WTC11 (cell line): ENCODE measurements at regions not wholly inside any gene's neighbourhood (a gene's known extent, or its start where the extent isn't known, plus 50 kb on each side); places are given as distances from the start of the nearest gene placed in this dataset.

Source experiments
- ATAC-seq: fragments of 200-7000 bp; cut with Tn5 transposase; 2 replicates; pipeline ENCODE4 v1.10.0; 2021; ENCODE audit warnings: mild to moderate bottlenecking, moderate library complexity
- CTCF ChIA-PET: fragments of 300-600 bp; sonication (Branson Sonifier 250); formaldehyde crosslinking; loops from one replicate; lab custom pipeline; 2021; ENCODE audit warnings: antibody characterized with exemption; lab: Charles Lee
- POLR2A ChIA-PET: fragments of 350-600 bp; sonication (Branson Sonifier 250); formaldehyde crosslinking; loops from one replicate; lab custom pipeline; 2021; ENCODE audit warnings: antibody characterized with exemption; lab: Charles Lee
- DNase-seq: peaks from one replicate; pipeline ENCODE4 v3.0.0; 2021; ENCODE audit warnings: low spot score
- H3K27ac Mint-ChIP-seq: 2 replicates; pipeline ENCODE4 v1.8.0; 2021; ENCODE audit warnings: mixed read lengths
- H3K27me3 Mint-ChIP-seq: 2 replicates; pipeline ENCODE4 v1.8.0; 2021; ENCODE audit warnings: low read depth, mild to moderate bottlenecking, moderate library complexity, mixed read lengths
- H3K36me3 Mint-ChIP-seq: 2 replicates; pipeline ENCODE4 v1.8.0; 2021; ENCODE audit warnings: mixed read lengths
- H3K4me1 Mint-ChIP-seq: 2 replicates; pipeline ENCODE4 v1.8.0; 2022; ENCODE audit warnings: mixed read lengths
- H3K4me3 Mint-ChIP-seq: 2 replicates; pipeline ENCODE4 v1.8.0; 2021; ENCODE audit warnings: mild to moderate bottlenecking, moderate library complexity, mixed read lengths
- H3K9me3 Mint-ChIP-seq: 2 replicates; pipeline ENCODE4 v1.8.0; 2021; ENCODE audit warnings: mixed read lengths
- AR ChIP-seq: fragments of 250-450 bp; sonication (Bioruptor Pico); IDR thresholded peaks from 2 replicates; pipeline ENCODE4 v1.9.0; 2021; ENCODE audit warnings: mild to moderate bottlenecking
- ATF2 ChIP-seq: sonication (generic); formaldehyde crosslinking; IDR thresholded peaks from 2 replicates; pipeline ENCODE4 v1.8.1; 2022; ENCODE audit warnings: low read depth, missing genetic modification reagents, borderline replicate concordance
- ATF3 ChIP-seq: sonication (generic); formaldehyde crosslinking; conservative IDR thresholded peaks from 2 replicates; pipeline ENCODE4 v1.8.1; 2022; ENCODE audit warnings: mild to moderate bottlenecking, missing genetic modification reagents
- FOXJ3 ChIP-seq: sonication (generic); formaldehyde crosslinking; IDR thresholded peaks from 2 replicates; pipeline ENCODE4 v1.9.0; 2021; ENCODE audit warnings: missing genetic modification reagents, mild to moderate bottlenecking, borderline replicate concordance
- FOXK1 ChIP-seq: sonication (generic); formaldehyde crosslinking; IDR thresholded peaks from 2 replicates; pipeline ENCODE4 v1.8.0; 2022; ENCODE audit warnings: mild to moderate bottlenecking, moderate library complexity, missing genetic modification reagents
- GTF2I ChIP-seq: fragments of 250-450 bp; sonication (Bioruptor Pico); conservative IDR thresholded peaks from 2 replicates; pipeline ENCODE4 v1.4.0; 2021; ENCODE audit warnings: mild to moderate bottlenecking
- IRF1 ChIP-seq: sonication (generic); formaldehyde crosslinking; IDR thresholded peaks from 2 replicates; pipeline ENCODE4 v1.8.0; 2023; ENCODE audit warnings: missing genetic modification reagents
- MXD4 ChIP-seq: fragments of 250-450 bp; sonication (Bioruptor Pico); IDR thresholded peaks from 2 replicates; pipeline ENCODE4 v1.8.0; 2021; ENCODE audit warnings: mild to moderate bottlenecking, moderate library complexity, borderline replicate concordance
- MYBL2 ChIP-seq: sonication (generic); formaldehyde crosslinking; IDR thresholded peaks from 2 replicates; pipeline ENCODE4 v1.8.1; 2023; ENCODE audit warnings: mild to moderate bottlenecking, moderate library complexity, missing genetic modification reagents
- NFYB ChIP-seq: sonication (generic); formaldehyde crosslinking; conservative IDR thresholded peaks from 2 replicates; pipeline ENCODE4 v1.8.0; 2022; ENCODE audit warnings: low read depth, missing genetic modification reagents
- NR1H2 ChIP-seq: sonication (generic); formaldehyde crosslinking; IDR thresholded peaks from 2 replicates; pipeline ENCODE4 v1.9.0; 2021; ENCODE audit warnings: mild to moderate bottlenecking, moderate library complexity, missing genetic modification reagents
- NR2C2 ChIP-seq: sonication (generic); formaldehyde crosslinking; IDR thresholded peaks from 2 replicates; pipeline ENCODE4 v1.8.0; 2022; ENCODE audit warnings: mild to moderate bottlenecking, missing genetic modification reagents
- NR3C1 ChIP-seq: sonication (generic); formaldehyde crosslinking; conservative IDR thresholded peaks from 2 replicates; pipeline ENCODE4 v1.8.1; 2023; ENCODE audit warnings: low read depth, mild to moderate bottlenecking, missing genetic modification reagents
- PREB ChIP-seq: sonication (generic); formaldehyde crosslinking; IDR thresholded peaks from 2 replicates; pipeline ENCODE4 v1.8.1; 2022; ENCODE audit warnings: mild to moderate bottlenecking, missing genetic modification reagents, moderate library complexity, borderline replicate concordance
- TCF7 ChIP-seq: sonication (generic); formaldehyde crosslinking; IDR thresholded peaks from 2 replicates; pipeline ENCODE4 v1.8.0; 2022; ENCODE audit warnings: mild to moderate bottlenecking, low read depth, missing genetic modification reagents, moderate library complexity
- TP53 ChIP-seq: sonication (generic); formaldehyde crosslinking; IDR thresholded peaks from 2 replicates; pipeline ENCODE4 v1.8.1; 2023; ENCODE audit warnings: mild to moderate bottlenecking, missing genetic modification reagents
- USF1 ChIP-seq: sonication (generic); formaldehyde crosslinking; IDR thresholded peaks from 2 replicates; pipeline ENCODE4 v1.8.0; 2022; ENCODE audit warnings: mild to moderate bottlenecking, missing genetic modification reagents
- USF2 ChIP-seq: sonication (generic); formaldehyde crosslinking; IDR thresholded peaks from 2 replicates; pipeline ENCODE4 v1.8.1; 2023; ENCODE audit warnings: mild to moderate bottlenecking, missing genetic modification reagents, moderate library complexity
- ZBTB43 ChIP-seq: sonication (generic); formaldehyde crosslinking; IDR thresholded peaks from 2 replicates; pipeline ENCODE4 v1.8.1; 2023; ENCODE audit warnings: mild to moderate bottlenecking, missing genetic modification reagents
- ZMAT4 ChIP-seq: fragments of 250-450 bp; sonication (Bioruptor Pico); IDR thresholded peaks from 2 replicates; pipeline ENCODE4 v1.9.0; 2021; ENCODE audit warnings: mild to moderate bottlenecking
- ZNF138 ChIP-seq: sonication (generic); formaldehyde crosslinking; conservative IDR thresholded peaks from 2 replicates; pipeline ENCODE4 v1.8.1; 2022; ENCODE audit warnings: mild to moderate bottlenecking, moderate library complexity, missing genetic modification reagents
- ZNF512 ChIP-seq: sonication (generic); formaldehyde crosslinking; IDR thresholded peaks from 2 replicates; pipeline ENCODE4 v1.8.1; 2022; ENCODE audit warnings: missing genetic modification reagents, borderline replicate concordance

GRCh38 chr13:92950771-92951170 lies 275.8 kb upstream of the GPC6 start (continued):
- no peak for TF ChIP-seq PREB (CRISPR knock-in tag)
- no peak for TF ChIP-seq IRF1 (CRISPR knock-in tag)
- no peak for TF ChIP-seq ZNF138 (CRISPR knock-in tag)
- TF ChIP-seq MYBL2: no peak
- TF ChIP-seq FOXJ3: no peak
- TF ChIP-seq ATF3 (CRISPR knock-in tag): no peak
- no peak for TF ChIP-seq GTF2I (CRISPR knock-in tag)
- no peak for TF ChIP-seq USF1 (CRISPR knock-in tag)
- TF ChIP-seq NR3C1 (CRISPR knock-in tag): no peak
- TF ChIP-seq NR1H2 (CRISPR knock-in tag): no peak
- no peak for TF ChIP-seq AR (CRISPR knock-in tag)
- TF ChIP-seq MXD4 (CRISPR knock-in tag): no peak

GRCh38 chr13:92951273-92951890 lies 275.2 kb upstream of the GPC6 start:
- ATAC-seq (no peak), DNase-seq (no peak)
- Mint-ChIP-seq H3K4me1 (peaks cover 20% of the 10 kb centered on the region), H3K27me3 (no peaks in the 10 kb centered on the region), H3K4me3 (no peak overlapping the region), H3K27ac (no peak overlapping the region), H3K36me3 (no peaks in the 10 kb centered on the region), H3K9me3 (no peaks in the 10 kb centered on the region)
- ChIA-PET POLR2A (no interaction called here), CTCF (no interaction called here)
- TF ChIP-seq TCF7 (CRISPR knock-in tag): no peak
- TF ChIP-seq ATF2 (CRISPR knock-in tag): no peak
- no peak for TF ChIP-seq ZNF512 (CRISPR knock-in tag)
- TF ChIP-seq TP53 (CRISPR knock-in tag): no peak
- no peak for TF ChIP-seq NR2C2
- no peak for TF ChIP-seq ZBTB43 (CRISPR knock-in tag)
- TF ChIP-seq USF1 (CRISPR knock-in tag): no peak
- no peak for TF ChIP-seq NFYB
- TF ChIP-seq USF2 (CRISPR knock-in tag): no peak
- TF ChIP-seq FOXK1: no peak
- no peak for TF ChIP-seq ZMAT4 (CRISPR knock-in tag)
